Testis (tissue), 2 donors: ENCODE measurements at regions not wholly inside any gene's neighbourhood (a gene's known extent, or its start where the extent isn't known, plus 50 kb on each side); places are given as distances from the start of the nearest gene placed in this dataset.
"Not testable (repeated sequence)": the region's sequence is repeated elsewhere in the genome, so short reads cannot be mapped to it uniquely, and the experiment has no call there.

Experiments used
- DNase-seq: peaks from one replicate; pipeline ENCODE4 v3.0.0-alpha.2; 2019
- H3K27ac ChIP-seq, 2 donors: fragments of 200-600 bp; sonication (generic); one replicate each; pipeline ENCODE4 v1.5.1; 2019
- H3K27me3 ChIP-seq: fragments of 200-600 bp; sonication (generic); one replicate; pipeline ENCODE4 v1.5.1; 2019
- H3K36me3 ChIP-seq: fragments of 200-600 bp; sonication (generic); one replicate; pipeline ENCODE4 v1.5.1; 2017; ENCODE audit warnings: low read depth; ENCODE audit errors: missing control alignments
- H3K4me1 ChIP-seq: fragments of 200-600 bp; sonication (generic); one replicate; pipeline ENCODE4 v1.5.1; 2019
- H3K4me3 ChIP-seq, 2 donors: fragments of 200-600 bp; sonication (generic); one replicate each; pipeline ENCODE4 v1.5.1; 2017 to 2019
- H3K9me3 ChIP-seq: fragments of 200-600 bp; sonication (generic); one replicate; pipeline ENCODE4 v1.5.1; 2017
- POLR2A ChIP-seq: fragments of 450-650 bp; IDR thresholded peaks from one replicate; pipeline ENCODE4 v1.6.1; 2017; ENCODE audit warnings: antibody characterized with exemption, mild to moderate bottlenecking, moderate library complexity
- WGBS, 2 donors: methylation state at CpG; one replicate each; pipeline ENCODE4 v1.1.5; 2018; 5-methylcytosine and 5-hydroxymethylcytosine counted together
- intact Hi-C: fragments of 100-400 bp; cut with DNase I; formaldehyde crosslinking; loops from one replicate; pipeline ENCODE4 v1.15.1; 2023; ENCODE audit warnings: low total_unique reads
- TF ChIP-seq, protein P1 (sequence below), 3 experiments: fragments of 450-650 bp in 2 of 3; fragments of 200-600 bp in 1 of 3; sonication (generic) in 1 of 3; IDR thresholded peaks; one replicate each; pipeline ENCODE4 v1.5.1; 2016 to 2019; ENCODE audit warnings: antibody characterized with exemption in 3 of 3, mild to moderate bottlenecking in 2 of 3, moderate library complexity in 1 of 3

DNA sequence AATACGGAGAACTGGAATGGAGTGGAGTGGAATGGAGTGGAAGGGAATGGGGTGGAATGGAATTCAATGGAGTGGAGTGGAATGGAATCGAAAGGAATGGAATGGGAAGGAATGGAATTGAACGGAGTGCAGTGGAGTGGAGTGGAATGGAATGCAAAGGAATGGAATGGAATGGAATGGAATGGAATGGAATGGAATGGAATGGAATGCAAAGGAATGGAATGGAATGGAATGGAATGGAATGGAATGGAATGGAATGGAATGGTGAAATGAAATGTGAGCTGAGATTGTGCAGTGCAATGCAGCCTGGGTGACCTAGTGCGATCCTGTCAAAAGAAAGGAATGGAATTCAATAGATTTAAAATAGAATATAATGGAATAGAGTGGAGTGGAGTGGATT lies 357.3 kb upstream of the WSB1 start:
- H3K9me3 ChIP-seq, H3K4me3 ChIP-seq, H3K36me3 ChIP-seq, H3K27me3 ChIP-seq, DNase-seq, H3K27ac ChIP-seq, H3K4me1 ChIP-seq, intact Hi-C loops: not testable (repeated sequence)
- WGBS, 2 donors, result 79 to 82% methylated on average over 4 of the region's 4 CpGs

DNA sequence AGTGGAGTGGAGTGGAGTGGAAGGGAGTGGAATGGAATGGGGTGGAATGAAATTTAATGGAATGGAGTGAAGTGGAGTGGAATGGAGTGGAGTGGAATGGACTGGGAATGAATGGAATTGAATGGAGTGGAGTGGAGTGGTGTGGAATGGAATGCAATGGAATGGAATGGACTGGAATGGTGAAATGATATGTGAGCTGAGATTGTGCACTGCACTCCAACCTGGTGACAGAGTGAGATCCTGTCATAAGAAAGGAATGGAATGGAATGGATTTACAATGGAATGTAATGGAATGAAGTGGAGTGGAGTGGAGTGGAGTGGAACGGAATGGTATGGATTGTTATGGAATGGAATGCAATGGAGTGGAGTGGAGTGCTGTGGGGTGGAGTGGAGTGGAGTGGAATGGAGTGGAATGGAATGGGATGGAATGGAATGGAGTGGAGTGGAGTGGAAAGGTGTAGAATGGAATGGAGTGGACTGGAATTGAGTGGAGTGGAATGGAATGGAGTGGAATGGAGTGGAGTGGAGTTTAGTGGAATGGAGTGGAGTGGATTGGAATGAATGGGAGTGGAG lies 356.1 kb upstream of the WSB1 start:
- H3K4me1 ChIP-seq, H3K9me3 ChIP-seq, H3K27me3 ChIP-seq, H3K36me3 ChIP-seq, H3K27ac ChIP-seq, intact Hi-C loops, DNase-seq, H3K4me3 ChIP-seq: not testable (repeated sequence)
- WGBS, 2 donors, result 8 to 21% methylated on average over 1 of the region's 1 CpG

DNA sequence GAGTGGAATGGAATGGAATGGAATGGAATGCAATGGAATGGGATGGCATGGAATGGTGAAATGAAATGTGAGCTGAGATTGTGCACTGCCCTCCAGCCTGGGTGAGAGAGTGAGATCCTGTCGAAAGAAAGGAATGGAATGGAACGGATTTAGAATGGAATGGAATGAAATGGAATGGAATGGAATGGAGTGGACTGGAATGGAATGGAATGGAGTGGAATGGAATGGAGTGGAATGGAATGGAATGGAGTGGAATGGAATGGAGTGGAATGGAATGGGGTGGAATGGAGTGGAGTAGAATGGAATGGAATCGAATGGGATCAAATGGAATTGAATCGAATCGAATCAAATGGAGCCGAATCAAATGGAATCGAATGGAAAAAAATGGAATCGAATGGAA lies 354.2 kb upstream of the WSB1 start:
- DNase-seq, H3K4me3 ChIP-seq, H3K27ac ChIP-seq, intact Hi-C loops, H3K27me3 ChIP-seq, H3K36me3 ChIP-seq, H3K9me3 ChIP-seq, H3K4me1 ChIP-seq: not testable (repeated sequence)
- WGBS, 2 donors, result 78 to 81% methylated on average over 8 of the region's 8 CpGs

DNA sequence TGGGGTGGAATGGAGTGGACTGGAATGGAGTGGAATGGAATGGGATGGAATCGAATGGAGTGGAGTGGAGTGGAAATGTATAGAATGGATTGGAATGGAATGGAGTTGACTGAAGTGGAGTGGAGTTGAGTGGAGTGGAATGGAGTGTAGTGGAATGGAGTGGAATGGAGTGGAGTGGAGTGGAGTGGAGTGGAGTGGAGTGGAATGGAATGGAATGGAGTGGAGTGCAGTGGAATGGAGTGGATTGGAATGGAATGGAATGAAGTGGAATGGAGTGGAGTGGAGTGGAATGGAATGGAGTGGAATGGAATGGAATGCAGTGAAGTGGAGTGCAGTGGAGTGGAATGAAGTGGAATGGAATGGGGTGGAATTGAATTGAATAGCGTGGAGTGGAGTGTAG lies 353.3 kb upstream of the WSB1 start:
- H3K27me3 ChIP-seq, H3K9me3 ChIP-seq, DNase-seq, H3K27ac ChIP-seq, intact Hi-C loops, H3K4me1 ChIP-seq, H3K4me3 ChIP-seq, H3K36me3 ChIP-seq: not testable (repeated sequence)
- WGBS, 2 donors, result 34 to 38% methylated on average over 2 of the region's 2 CpGs

DNA sequence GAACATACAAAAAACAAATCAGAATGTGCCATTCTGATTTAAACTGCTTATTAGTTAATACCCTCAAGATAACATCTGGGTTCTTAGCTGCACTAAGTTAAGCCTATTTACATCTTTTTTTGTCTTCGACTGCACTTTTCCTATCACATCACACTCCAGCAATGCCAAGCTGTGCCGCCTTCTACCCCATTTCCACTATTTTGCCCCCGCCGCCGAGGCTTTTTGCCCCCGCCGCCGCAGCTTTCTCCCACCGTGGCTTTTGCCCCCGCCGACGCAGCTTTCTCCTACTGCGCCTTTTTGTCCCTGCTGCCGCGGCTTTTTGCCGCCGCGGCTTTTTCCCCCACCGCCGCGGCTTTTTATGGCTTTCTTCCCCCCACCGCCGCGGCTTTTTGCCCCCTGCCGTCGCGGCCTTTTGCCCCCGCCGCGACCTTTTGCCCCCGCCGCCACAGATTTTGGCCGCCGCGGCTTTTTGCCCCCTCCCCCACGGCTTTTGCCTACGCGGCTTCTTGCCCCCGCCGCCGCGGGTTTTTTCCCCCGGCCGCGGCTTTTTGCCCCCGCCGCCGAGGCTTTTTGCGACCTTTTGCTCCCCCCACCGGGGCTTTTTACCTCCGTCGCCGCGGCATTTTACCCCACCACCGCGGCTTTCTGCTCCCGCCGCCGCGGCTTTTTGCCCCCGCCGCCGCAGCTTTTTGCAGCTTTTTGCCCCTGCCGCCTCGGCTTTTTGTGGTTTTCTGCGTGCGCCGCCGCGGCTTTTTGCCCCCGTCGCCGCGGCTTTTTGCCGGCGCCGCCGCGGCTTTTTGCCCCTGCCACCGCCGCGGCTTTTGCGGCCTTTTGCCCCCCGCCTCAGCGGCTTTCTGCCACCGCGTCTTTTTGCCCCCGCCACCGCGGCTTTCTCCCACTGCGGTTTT lies 331.4 kb upstream of the WSB1 start:
- DNase-seq, result peak; percentile 23
- H3K4me3 ChIP-seq, result peak overlapping the region; percentile 42 to 47
- WGBS, 2 donors, result 24 to 27% methylated on average over 87 of the region's 91 CpGs

DNA sequence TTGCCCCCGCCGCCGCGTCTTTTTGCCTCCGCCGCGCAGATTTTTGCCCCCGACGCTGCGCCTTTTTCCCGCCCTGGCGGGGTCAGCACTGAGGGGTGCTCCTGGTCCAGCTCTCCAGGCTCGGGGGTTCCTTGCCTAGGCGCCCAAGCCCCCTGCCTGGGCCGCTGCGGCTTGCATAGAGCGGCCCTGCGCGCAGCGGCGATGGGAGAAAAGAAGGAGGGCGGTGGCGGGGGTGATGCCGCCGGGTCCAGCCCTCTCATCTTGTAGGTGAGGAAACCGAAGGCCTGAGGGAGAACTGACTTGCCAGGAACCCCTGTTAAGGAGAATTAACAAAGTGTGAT lies 330.8 kb upstream of the WSB1 start:
- H3K27ac ChIP-seq, result peak overlapping the region in 1 of 2 donors; percentile 42
- WGBS, 2 donors, result 28 to 41% methylated on average over 26 of the region's 26 CpGs
- TF ChIP-seq POLR2A, result no peak
- TF ChIP-seq, protein P1, sequence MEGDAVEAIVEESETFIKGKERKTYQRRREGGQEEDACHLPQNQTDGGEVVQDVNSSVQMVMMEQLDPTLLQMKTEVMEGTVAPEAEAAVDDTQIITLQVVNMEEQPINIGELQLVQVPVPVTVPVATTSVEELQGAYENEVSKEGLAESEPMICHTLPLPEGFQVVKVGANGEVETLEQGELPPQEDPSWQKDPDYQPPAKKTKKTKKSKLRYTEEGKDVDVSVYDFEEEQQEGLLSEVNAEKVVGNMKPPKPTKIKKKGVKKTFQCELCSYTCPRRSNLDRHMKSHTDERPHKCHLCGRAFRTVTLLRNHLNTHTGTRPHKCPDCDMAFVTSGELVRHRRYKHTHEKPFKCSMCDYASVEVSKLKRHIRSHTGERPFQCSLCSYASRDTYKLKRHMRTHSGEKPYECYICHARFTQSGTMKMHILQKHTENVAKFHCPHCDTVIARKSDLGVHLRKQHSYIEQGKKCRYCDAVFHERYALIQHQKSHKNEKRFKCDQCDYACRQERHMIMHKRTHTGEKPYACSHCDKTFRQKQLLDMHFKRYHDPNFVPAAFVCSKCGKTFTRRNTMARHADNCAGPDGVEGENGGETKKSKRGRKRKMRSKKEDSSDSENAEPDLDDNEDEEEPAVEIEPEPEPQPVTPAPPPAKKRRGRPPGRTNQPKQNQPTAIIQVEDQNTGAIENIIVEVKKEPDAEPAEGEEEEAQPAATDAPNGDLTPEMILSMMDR (IDR thresholded peaks at IDR 0.05), result no peak
- no peaks in the 10 kb centered on the region for H3K27me3 ChIP-seq
- H3K4me1 ChIP-seq, result no peaks in the 10 kb centered on the region
- intact Hi-C loops, result no loop called here
- H3K4me3 ChIP-seq, result peak overlapping the region; percentile 42 to 47
- no peaks in the 10 kb centered on the region for H3K9me3 ChIP-seq
- DNase-seq, result no peak
- H3K36me3 ChIP-seq, result no peaks in the 10 kb centered on the region

More for the DNA sequence above, 331.4 kb upstream of the WSB1 start:
- no peak for TF ChIP-seq POLR2A
- TF ChIP-seq, protein P1 (IDR thresholded peaks at IDR 0.05), result no peak
- Histone ChIP-seq H3K9me3 (no peaks in the 10 kb centered on the region), H3K27me3 (no peaks in the 10 kb centered on the region), H3K36me3 (no peaks in the 10 kb centered on the region), H3K4me1 (no peaks in the 10 kb centered on the region), H3K27ac (peak overlapping the region in 1 of 2 donors; percentile 42)
- intact Hi-C loops, result no loop called here

DNA sequence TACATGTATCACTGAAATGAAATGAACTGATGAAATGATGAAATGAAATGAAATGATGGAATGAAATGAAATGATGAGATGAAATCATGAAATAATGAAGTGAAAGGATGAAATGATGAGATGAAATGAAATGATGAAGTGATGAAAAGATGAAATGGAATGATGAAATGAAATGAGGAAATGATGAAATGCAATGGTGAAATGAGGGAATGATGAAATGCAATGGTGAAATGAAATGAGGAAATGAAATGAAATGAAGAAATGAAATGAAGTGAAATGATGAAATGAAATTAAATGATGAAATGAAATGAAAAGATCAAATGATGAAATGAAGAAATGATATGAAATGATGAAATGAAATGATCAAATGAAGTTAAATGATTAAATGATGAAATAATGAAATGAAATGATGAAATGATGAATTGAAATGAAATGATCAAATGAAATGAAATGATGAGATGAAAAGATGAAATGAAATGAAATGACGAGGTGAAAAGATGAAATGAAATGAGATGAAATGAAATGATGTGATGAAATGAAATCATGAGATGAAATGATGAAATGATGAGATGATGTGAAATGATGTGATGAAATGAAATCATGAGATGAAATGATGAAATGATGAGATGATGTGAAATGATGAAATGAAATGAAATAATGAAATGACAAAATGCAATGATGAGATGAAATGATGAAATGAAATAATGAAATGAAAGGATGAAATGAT lies 327.9 kb upstream of the WSB1 start:
- H3K27me3 ChIP-seq, intact Hi-C loops, H3K4me1 ChIP-seq, H3K36me3 ChIP-seq, H3K4me3 ChIP-seq, DNase-seq, H3K9me3 ChIP-seq, H3K27ac ChIP-seq: not testable (repeated sequence)
- WGBS, 2 donors, result 70 to 82% methylated on average over 1 of the region's 1 CpG

DNA sequence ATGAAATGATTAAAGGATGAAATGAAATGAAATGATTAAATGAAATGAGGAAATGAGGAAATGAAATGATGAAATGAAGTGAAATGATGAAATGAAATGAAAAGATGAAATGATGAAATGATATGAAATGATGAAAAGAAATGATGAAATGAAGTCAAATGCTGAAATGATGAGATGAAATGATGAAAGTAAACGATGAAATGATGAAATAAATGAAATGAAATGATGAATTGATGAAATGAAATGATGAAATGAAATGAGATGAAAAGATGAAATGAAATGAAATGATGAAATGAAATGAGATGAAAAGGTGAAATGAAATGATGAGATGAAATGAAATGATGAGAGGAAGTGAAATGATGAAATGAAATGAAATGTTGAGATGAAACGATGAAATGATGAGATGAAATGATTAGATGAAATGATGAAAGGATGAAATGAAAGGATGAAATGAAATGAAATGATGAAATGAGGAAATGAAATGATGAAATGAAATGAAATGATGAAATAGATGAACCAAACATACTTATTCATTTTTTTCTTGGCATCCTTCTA lies 327.2 kb upstream of the WSB1 start:
- H3K27ac ChIP-seq, H3K27me3 ChIP-seq, H3K9me3 ChIP-seq, DNase-seq, H3K36me3 ChIP-seq, H3K4me1 ChIP-seq, intact Hi-C loops, H3K4me3 ChIP-seq: not testable (repeated sequence)
- 41 to 45% methylated on average over 2 of the region's 2 CpGs for WGBS, 2 donors

DNA sequence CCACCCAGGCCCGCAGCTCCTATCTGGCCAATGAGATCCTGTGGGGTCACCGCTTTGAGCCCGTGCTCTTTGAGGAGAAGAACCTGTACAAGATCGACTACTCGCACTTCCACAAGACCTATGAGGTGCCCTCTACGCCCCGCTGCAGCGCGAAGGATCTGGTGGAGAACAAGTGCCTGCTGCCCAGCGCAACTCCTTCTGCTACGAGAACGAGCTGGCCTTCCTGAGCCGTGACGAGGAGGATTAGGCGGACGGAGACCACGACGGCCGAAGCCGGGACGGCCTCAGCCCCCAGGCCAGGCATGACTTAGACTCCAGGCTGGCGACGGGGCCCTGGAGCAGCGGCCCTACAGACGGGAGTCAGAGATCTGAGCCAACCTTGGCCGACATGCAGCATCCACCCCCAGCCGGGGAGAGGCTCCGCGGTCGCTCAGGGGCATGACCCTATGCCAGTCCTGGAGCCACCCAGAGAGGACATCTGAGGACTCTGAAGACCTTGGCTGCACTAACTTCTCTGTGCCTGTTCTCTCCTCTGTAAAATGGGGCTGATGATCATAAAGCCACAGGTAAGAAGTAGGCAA lies 312.0 kb upstream of the WSB1 start:
- WGBS, 2 donors, result 75 to 77% methylated on average over 19 to 30 of the region's 30 CpGs
- H3K27ac ChIP-seq, H3K4me1 ChIP-seq, H3K4me3 ChIP-seq, intact Hi-C loops, H3K27me3 ChIP-seq, H3K36me3 ChIP-seq, DNase-seq, H3K9me3 ChIP-seq: not testable (repeated sequence)
